Suprapubic skin (tissue), 4 donors: ENCODE measurements at regions not wholly inside any gene's neighbourhood (a gene's known extent, or its start where the extent isn't known, plus 50 kb on each side); places are given as distances from the start of the nearest gene placed in this dataset.

Experiments used
- EP300 ChIP-seq: sonication (generic); formaldehyde crosslinking; IDR thresholded peaks from one replicate; pipeline ENCODE4 v1.6.1; 2017; ENCODE audit warnings: antibody characterized with exemption
- POLR2A ChIP-seq, 2 donors: fragments of 450-650 bp; IDR thresholded peaks; one replicate each; pipeline ENCODE4 v1.6.1; 2017; ENCODE audit warnings: antibody characterized with exemption in 2 of 2, mild to moderate bottlenecking in 2 of 2, moderate library complexity in 2 of 2
- POLR2AphosphoS5 ChIP-seq, 3 donors: sonication (generic); formaldehyde crosslinking; IDR thresholded peaks; one replicate each; pipeline ENCODE4 v1.6.1; 2017; ENCODE audit warnings: antibody characterized with exemption in 3 of 3
- TF ChIP-seq, protein P1 (sequence below), 2 donors: fragments of 200-600 bp in 1 of 2; fragments of 450-650 bp in 1 of 2; sonication (generic) in 1 of 2; IDR thresholded peaks; one replicate each; pipeline ENCODE4 v1.5.1; 2016 to 2019; ENCODE audit warnings: antibody characterized with exemption in 2 of 2, mild to moderate bottlenecking in 1 of 2, moderate library complexity in 1 of 2

DNA sequence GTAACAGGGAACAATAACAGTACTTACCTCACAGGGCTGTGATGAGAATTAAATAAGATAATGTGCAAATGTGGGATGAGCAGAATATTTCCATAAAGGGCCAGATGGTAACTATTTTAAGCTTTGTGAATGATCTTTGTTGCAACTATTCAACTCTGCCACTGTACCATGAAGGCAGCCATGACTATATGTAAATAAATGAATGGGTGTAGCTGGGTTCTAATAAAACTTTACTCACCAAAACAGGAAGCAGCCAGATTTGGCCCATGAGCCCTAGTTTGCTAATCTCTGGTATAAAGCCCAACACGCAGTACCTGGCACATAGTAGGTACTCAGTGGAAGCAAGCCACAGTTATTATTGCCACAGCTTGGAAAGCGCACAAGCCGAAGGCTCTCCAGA, 362.7 kb upstream of the PROK2 start:
- no peak for TF ChIP-seq EP300
- no peak for TF ChIP-seq POLR2AphosphoS5 (IDR thresholded peaks at IDR 0.05)
- TF ChIP-seq, protein P1, sequence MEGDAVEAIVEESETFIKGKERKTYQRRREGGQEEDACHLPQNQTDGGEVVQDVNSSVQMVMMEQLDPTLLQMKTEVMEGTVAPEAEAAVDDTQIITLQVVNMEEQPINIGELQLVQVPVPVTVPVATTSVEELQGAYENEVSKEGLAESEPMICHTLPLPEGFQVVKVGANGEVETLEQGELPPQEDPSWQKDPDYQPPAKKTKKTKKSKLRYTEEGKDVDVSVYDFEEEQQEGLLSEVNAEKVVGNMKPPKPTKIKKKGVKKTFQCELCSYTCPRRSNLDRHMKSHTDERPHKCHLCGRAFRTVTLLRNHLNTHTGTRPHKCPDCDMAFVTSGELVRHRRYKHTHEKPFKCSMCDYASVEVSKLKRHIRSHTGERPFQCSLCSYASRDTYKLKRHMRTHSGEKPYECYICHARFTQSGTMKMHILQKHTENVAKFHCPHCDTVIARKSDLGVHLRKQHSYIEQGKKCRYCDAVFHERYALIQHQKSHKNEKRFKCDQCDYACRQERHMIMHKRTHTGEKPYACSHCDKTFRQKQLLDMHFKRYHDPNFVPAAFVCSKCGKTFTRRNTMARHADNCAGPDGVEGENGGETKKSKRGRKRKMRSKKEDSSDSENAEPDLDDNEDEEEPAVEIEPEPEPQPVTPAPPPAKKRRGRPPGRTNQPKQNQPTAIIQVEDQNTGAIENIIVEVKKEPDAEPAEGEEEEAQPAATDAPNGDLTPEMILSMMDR (IDR thresholded peaks at IDR 0.05), result no peak
- no peak for TF ChIP-seq POLR2A (IDR thresholded peaks at IDR 0.05)
